KG1 (cell line): ENCODE measurements at regions not wholly inside any gene's neighbourhood (a gene's known extent, or its start where the extent isn't known, plus 50 kb on each side); places are given as distances from the start of the nearest gene placed in this dataset.

Experiments used
- DNase-seq: peaks from one replicate; lab custom pipeline; 2025; lab: John Stamatoyannopoulos, UW

- no peak for DNase-seq
Observed at GRCh38 chr2:12083713-12084419, 337.4 kb downstream of the LPIN1 start.

- no peak for DNase-seq
Observed at GRCh38 chr2:12087175-12087574, 340.7 kb downstream of the LPIN1 start.

- DNase-seq: peak; percentile 23
Observed at GRCh38 chr2:12087671-12088380, 341.4 kb downstream of the LPIN1 start.

GRCh38 chr2:12089001-12089400, 342.6 kb downstream of the LPIN1 start:
- DNase-seq: no peak

GRCh38 chr2:12089496-12089895, 343.1 kb downstream of the LPIN1 start:
- DNase-seq: no peak

GRCh38 chr2:12090072-12090471, 343.6 kb downstream of the LPIN1 start:
- DNase-seq: no peak

- DNase-seq: no peak
Observed at GRCh38 chr2:12090590-12090989, 344.2 kb downstream of the LPIN1 start.

- no peak for DNase-seq
Observed at GRCh38 chr2:12091201-12091806, 344.9 kb downstream of the LPIN1 start.

- DNase-seq: no peak
Observed at GRCh38 chr2:12094134-12094533, 347.7 kb downstream of the LPIN1 start.

GRCh38 chr2:12096051-12096787, 349.8 kb downstream of the LPIN1 start:
- DNase-seq: no peak

- no peak for DNase-seq
Observed at GRCh38 chr2:12096788-12097449, 350.5 kb downstream of the LPIN1 start.

- no peak for DNase-seq
Observed at GRCh38 chr2:12097859-12098258, 351.4 kb downstream of the LPIN1 start.

- no peak for DNase-seq
Observed at GRCh38 chr2:12099374-12099773, 352.9 kb downstream of the LPIN1 start.

- no peak for DNase-seq
Observed at GRCh38 chr2:12102679-12103078, 356.2 kb downstream of the LPIN1 start.

GRCh38 chr2:12105180-12105579, 358.7 kb downstream of the LPIN1 start:
- no peak for DNase-seq

GRCh38 chr2:12106440-12107080, 360.1 kb downstream of the LPIN1 start:
- DNase-seq: no peak

- DNase-seq: no peak
Observed at GRCh38 chr2:12107321-12107720, 360.9 kb downstream of the LPIN1 start.

GRCh38 chr2:12107939-12108338, 361.5 kb downstream of the LPIN1 start:
- no peak for DNase-seq

GRCh38 chr2:12109363-12110017, 363.1 kb downstream of the LPIN1 start:
- DNase-seq: no peak

GRCh38 chr2:12110074-12110473, 363.6 kb downstream of the LPIN1 start:
- DNase-seq: peak; percentile 43

GRCh38 chr2:12110481-12110880, 364.0 kb downstream of the LPIN1 start:
- DNase-seq: no peak
